ENCODE measurements at regions not wholly inside any gene's neighbourhood (a gene's known extent, or its start where the extent isn't known, plus 50 kb on each side); places are given as distances from the start of the nearest gene placed in this dataset.

DNA sequence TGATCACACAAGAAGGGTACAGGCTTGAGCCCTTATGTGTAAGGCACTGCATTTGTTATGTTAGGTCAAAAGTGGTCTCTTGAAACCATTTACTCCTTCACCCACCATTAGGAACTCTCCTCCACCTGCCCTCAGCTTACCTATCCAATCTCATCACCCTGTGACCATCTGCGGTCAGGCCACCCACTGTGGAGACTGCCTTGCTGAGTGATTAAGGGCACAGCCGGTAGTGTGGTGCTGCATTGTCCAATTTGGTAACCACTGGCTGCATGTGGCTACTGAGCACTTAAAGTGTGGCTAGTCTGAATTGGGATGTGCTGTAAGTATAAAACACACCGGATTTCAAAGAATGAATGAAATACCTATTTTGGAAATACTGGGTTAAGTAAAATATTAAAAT lies 177.1 kb upstream of the PARP11 start:
- no peak for DNase-seq (ENCODE audit: low read depth in 2 of 2)

- no peak for DNase-seq (ENCODE audit: low read depth in 2 of 2)
These were observed 176.3 kb upstream of the PARP11 start for GRCh38 chr12:4049298-4050080.

- no peak for DNase-seq (ENCODE audit: low read depth in 2 of 2)
These were observed 174.2 kb upstream of the PARP11 start for GRCh38 chr12:4047421-4047820.

DNA sequence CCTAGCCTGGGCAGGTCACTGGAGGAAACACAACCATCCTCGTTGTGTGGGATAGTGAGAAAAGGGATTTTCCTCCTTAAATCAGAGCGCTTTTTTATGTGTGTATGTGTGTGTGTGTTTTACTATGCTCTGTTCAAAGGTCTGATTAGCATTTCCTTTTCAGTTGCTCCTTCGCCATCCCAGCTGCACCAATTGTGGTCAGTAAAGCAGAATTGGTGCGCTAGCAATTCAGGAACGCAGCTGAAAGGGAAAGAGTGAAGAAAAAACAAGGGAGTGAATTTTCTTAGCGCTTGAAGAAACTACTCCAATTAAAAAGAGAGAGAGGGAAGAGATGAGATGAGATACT lies 173.3 kb upstream of the PARP11 start:
- no peak for DNase-seq (ENCODE audit: low read depth in 2 of 2)

- DNase-seq (ENCODE audit: low read depth in 2 of 2): no peak
These were observed 172.7 kb upstream of the PARP11 start for GRCh38 chr12:4045786-4046494.

GRCh38 chr12:4044736-4045730 lies 171.8 kb upstream of the PARP11 start:
- no peak for DNase-seq (ENCODE audit: low read depth in 2 of 2)

GRCh38 chr12:4044101-4044500 lies 170.9 kb upstream of the PARP11 start:
- DNase-seq (ENCODE audit: low read depth in 2 of 2): no peak

- DNase-seq (ENCODE audit: low read depth in 2 of 2): no peak
These were observed 168.1 kb upstream of the PARP11 start for GRCh38 chr12:4041187-4041885.

DNA sequence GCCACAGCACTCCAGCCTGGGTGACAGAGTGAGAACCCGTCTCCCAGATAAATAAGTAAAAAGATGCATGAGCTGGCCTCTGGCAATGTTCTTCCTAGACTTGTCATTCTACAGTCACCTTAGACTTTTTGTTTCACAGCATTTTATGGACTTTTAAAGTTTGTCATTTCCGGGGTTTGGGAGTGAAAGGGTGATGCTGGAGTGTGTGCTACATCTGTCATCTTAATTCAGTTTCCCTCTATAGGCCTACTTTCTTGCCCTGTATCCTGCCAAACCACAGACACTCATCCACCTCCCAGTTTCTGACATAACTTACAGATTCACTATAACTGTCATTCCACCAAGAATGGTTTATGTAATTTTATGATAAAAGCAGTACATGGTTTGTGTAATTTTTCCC lies 166.7 kb upstream of the PARP11 start:
- no peak for DNase-seq (ENCODE audit: low read depth in 2 of 2)

GRCh38 chr12:4037747-4038312 lies 164.6 kb upstream of the PARP11 start:
- peak in 1 of 2 experiments; percentile 7 for DNase-seq (ENCODE audit: low read depth in 2 of 2)

DNA sequence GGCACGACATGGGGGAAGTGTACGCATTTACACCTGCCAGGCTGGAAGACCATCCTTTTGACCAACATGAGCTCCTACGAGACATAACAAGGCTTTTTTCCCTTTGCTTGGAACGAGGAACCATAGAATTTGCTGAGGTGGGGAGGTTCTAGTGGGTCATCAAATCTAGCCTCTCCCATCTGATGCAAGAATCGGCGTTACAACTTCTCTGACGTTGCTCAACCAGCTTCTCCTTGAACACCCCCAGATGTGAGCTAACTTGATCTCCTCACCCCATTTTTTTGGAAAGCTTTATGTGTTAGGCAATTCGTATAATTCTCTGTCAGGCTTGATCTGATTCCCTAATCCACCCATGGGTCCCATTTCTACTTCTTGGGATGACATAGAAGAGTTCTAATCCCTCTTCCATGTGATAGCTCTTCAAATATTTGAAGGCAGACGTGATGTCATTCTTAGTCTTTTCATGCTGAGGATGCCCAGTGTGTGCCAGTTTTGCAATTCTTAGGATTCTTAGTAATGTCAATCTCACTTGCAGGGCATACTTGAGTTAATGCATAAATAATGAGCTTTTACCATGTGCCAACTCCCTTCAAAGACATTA lies 163.6 kb upstream of the PARP11 start:
- no peak for DNase-seq (ENCODE audit: low read depth in 2 of 2)

GRCh38 chr12:4034921-4035320 lies 161.7 kb upstream of the PARP11 start:
- DNase-seq (ENCODE audit: low read depth in 2 of 2): no peak

- DNase-seq (ENCODE audit: low read depth in 2 of 2): no peak
These were observed 159.9 kb upstream of the PARP11 start for GRCh38 chr12:4032924-4033615.

GRCh38 chr12:4031703-4032291 lies 158.6 kb upstream of the PARP11 start:
- DNase-seq (ENCODE audit: low read depth in 2 of 2): no peak

DNA sequence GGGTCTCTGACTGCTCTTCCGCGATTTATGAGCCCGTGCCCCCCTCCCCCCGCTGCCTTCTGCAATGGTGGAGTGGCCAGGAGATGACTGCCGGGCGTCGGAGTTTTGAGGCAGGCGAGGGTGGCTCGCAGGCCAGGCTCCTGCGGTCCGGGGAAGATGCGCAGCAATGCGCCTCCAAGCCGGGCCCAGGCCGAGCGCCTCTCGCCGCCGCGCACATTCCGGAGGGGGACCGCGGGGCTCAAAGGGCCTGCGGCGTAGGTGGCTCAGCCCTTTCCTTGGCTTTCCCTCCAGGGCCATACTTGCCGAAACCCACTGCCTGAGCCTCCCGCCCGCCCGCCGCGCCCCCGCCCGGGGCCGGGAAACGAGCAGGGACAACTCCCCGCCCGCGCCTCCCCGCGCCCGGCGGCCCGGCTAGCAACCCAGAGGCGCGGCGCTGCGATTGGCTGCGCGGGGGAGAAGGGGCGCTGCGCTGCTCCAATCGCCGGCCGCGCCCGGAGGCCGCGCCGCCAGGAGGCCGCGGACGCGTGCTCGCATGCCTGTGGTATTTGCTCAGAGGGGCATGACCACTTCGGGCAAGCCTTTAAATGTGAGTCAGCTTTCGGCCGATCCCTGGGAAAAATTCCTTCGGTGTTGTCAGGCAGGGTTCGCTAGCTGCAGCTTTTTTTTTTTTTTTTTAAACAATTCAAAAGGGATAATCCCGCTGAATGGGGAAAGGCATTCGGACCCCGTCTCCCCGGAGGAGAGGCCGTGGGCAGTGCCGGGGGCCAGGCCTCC lies 157.9 kb upstream of the PARP11 start:
- DNase-seq (ENCODE audit: low read depth in 2 of 2): peak; percentile 94

DNA sequence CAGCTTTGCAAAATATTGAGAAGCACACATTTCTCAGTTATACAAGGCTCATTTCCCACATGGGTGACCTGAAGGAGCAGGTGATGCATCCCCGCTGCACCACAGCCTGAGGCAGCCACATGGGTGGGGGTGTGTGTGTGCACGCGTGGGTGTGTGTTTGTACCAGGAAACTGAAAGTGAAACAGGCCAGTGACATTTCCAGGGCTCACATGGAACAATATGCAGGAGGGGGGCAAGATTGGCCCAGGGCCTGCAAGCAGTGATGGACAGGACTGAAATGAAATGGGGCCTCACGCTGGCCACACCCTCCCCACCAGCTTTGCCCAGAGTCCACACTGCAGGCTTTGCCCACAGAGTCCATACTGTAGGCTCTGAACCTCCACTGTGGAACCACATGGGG lies 154.2 kb upstream of the PARP11 start:
- DNase-seq (ENCODE audit: low read depth in 2 of 2): no peak

DNA sequence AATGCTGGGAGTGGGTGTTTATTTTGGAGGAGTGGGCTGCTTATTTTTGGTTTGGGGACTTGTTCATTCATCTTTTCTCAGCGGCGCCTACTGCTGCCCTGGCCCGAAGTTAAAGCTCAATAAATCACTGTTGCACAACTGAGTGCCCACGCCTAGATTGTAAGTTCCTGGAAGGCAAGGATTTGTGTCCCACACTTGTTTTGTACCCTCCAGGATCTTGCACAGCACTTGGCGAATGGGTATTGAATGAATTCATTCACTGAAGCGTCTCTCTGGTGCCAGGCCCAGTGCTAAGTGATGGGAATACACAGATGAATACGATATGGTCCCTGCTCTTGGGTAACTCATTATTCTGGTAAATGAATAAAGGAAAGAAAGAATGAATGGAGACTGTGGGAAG lies 153.3 kb upstream of the PARP11 start:
- DNase-seq (ENCODE audit: low read depth in 2 of 2): no peak

DNA sequence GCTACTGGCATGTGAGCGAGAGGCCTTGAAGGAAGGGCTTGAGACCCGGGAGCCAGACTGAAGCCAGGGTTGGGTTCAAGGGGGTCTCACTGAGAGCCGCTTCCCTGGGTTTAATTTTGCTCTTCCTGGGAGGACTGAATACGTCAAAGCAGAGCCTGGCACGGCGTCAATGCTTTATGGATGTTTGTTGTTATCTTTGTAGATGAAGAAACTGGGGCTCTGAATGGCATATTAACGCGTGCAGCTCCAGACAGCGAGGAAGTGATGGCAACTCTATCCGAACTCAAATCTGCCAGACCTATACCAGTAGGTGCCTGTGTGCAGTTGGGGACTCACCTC lies 152.8 kb upstream of the PARP11 start:
- no peak for DNase-seq (ENCODE audit: low read depth in 2 of 2)

Measured in fibroblast of skin of left biceps (primary cell).